NCI-H2107 treated with DMSO at 0.1 percent for 48 hours (cell line): ENCODE measurements at regions not wholly inside any gene's neighbourhood (a gene's known extent, or its start where the extent isn't known, plus 50 kb on each side); places are given as distances from the start of the nearest gene placed in this dataset.

Experiments used
- DNase-seq: peaks from one replicate; lab custom pipeline; 2025; ENCODE audit not compliant: unreplicated experiment; lab: John Stamatoyannopoulos, UW

GRCh38 chr5:74105126-74105780, 479.3 kb downstream of the ARHGEF28 start:
- no peak for DNase-seq

- DNase-seq: no peak
Observed at GRCh38 chr5:74103131-74104023, 477.4 kb downstream of the ARHGEF28 start.

- no peak for DNase-seq
Observed at GRCh38 chr5:74100268-74100665, 474.3 kb downstream of the ARHGEF28 start.

- DNase-seq: no peak
Observed at GRCh38 chr5:74099538-74100267, 473.7 kb downstream of the ARHGEF28 start.

- no peak for DNase-seq
Observed at GRCh38 chr5:74098941-74099340, 472.9 kb downstream of the ARHGEF28 start.

GRCh38 chr5:74098456-74098855, 472.5 kb downstream of the ARHGEF28 start:
- DNase-seq: no peak

GRCh38 chr5:74096325-74096724, 470.3 kb downstream of the ARHGEF28 start:
- DNase-seq: no peak

GRCh38 chr5:74095871-74096270, 469.9 kb downstream of the ARHGEF28 start:
- DNase-seq: no peak

GRCh38 chr5:74094782-74095108, 468.7 kb downstream of the ARHGEF28 start:
- DNase-seq: no peak

- no peak for DNase-seq
Observed at GRCh38 chr5:74094096-74094781, 468.2 kb downstream of the ARHGEF28 start.

- no peak for DNase-seq
Observed at GRCh38 chr5:74093561-74093960, 467.6 kb downstream of the ARHGEF28 start.

GRCh38 chr5:74092766-74093165, 466.8 kb downstream of the ARHGEF28 start:
- no peak for DNase-seq

- DNase-seq: peak; percentile 68
Observed at GRCh38 chr5:74085782-74086181, 459.8 kb downstream of the ARHGEF28 start.

- DNase-seq: no peak
Observed at GRCh38 chr5:74085186-74085585, 459.2 kb downstream of the ARHGEF28 start.

GRCh38 chr5:74083096-74083791, 457.2 kb downstream of the ARHGEF28 start:
- no peak for DNase-seq

- no peak for DNase-seq
Observed at GRCh38 chr5:74082512-74083055, 456.6 kb downstream of the ARHGEF28 start.

- DNase-seq: no peak
Observed at GRCh38 chr5:74081126-74081525, 455.1 kb downstream of the ARHGEF28 start.

- DNase-seq: no peak
Observed at GRCh38 chr5:74079971-74080556, 454.1 kb downstream of the ARHGEF28 start.

GRCh38 chr5:74075501-74076484, 449.8 kb downstream of the ARHGEF28 start:
- no peak for DNase-seq
